ENCODE measurements at regions not wholly inside any gene's neighbourhood (a gene's known extent, or its start where the extent isn't known, plus 50 kb on each side); places are given as distances from the start of the nearest gene placed in this dataset.

DNA sequence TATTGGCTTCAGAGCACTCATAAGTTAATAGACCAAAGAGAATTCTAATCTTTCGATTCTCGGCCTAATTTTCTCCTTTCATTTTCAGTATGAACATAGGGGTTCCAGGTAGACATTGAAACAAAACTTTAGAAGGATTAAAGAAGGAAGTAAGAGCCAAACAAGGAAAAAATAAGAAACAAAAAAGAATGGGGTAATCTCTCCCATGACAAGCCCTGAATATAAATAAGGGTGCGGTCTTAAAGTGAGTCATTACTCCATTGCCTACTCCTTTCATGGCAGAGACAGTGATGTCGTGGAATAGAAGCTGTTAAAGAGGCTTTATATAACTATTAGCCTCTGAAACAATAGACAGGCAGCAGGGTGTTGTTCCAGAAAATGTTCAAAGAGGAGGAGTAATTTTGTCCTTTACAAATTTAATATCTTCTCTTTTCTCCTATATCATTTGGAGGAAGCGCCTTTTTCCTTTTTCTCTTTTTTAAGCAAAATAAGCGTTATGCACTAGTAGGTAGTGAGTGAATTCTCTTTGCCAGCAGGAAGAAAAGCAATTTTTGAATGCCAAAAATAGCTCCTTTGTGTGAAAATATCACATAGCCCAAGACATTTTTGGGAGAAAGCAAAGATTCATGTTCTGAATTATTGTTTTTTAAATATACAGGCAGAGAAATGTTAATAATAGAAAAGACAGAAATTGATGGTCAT is 607.9 kb upstream of the KCNMB2 start:
- DNase-seq = peak; percentile 26

DNA sequence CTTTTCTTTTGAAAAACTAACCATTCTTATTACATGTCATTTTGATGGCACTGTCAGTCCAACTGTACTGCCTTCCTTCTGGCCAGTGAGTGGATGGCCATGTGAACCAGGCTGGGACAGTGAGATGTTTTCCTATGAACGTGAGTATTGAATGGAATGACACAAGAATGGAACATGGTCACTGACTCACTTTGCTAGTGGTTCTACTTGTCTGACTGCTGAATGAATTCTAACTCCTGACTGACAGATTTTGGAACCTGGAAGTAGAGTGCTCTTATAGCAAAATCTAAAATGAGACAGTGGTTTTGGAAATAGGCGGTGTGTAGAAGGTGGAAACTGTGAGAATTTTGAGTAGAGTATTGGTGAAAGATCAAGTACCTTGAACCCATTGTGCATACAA is 606.9 kb upstream of the KCNMB2 start:
- DNase-seq = no peak

DNA sequence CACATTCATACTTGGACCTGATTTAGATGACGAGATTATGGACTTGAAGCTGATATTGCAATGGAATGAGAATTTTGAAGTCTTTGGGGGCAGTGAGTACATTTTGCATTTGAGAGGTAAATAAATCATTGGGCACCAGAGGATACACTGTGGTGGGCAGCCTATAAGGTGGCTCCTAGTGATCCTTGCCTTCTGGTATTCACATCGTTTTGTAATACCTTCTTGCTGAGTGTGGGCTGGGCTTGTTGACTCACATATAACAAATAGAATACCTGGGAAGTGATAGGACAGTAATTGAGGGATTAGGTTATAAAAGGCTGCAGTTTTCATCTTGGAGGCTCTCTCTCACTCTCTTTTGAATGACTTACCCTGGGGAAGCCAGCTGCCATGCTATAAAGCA is 605.5 kb upstream of the KCNMB2 start:
- no peak for DNase-seq

DNA sequence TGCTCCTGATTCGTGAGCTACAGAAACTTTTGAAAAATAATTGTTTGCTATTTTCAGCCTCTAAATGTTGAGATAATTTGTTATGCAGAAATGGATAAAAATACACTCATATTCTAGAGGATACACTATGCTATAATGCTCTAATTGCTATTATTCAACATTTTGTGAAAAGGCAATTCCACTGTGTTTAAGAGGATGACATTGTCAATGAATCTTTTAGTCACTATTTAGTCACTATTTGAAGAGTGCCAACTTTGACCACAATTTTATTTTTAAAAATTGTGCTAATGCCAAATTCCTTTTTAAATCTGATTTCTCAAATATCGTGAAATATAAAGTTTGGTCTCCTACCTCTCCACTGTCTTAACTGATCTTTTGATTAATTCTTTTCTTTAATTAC is 604.9 kb upstream of the KCNMB2 start:
- no peak for DNase-seq

DNA sequence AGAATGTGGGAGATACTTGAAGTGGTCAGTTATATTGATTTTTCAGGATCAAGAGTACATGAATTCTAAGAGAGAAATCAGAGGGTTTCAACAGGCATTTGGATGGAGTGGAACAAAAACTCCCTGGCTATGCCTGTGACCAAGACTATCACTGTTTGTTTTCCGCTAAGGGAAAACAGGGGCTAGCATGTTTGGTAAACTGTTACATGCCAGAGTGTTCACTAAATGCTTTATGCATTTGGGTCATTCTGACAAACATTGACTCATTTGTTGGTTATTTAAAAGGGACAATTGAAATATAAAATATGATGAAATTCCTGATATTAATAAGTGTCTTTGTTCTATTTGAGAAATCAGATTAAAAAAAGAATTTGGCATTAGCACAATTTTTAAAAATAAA is 603.9 kb upstream of the KCNMB2 start:
- no peak for DNase-seq

DNA sequence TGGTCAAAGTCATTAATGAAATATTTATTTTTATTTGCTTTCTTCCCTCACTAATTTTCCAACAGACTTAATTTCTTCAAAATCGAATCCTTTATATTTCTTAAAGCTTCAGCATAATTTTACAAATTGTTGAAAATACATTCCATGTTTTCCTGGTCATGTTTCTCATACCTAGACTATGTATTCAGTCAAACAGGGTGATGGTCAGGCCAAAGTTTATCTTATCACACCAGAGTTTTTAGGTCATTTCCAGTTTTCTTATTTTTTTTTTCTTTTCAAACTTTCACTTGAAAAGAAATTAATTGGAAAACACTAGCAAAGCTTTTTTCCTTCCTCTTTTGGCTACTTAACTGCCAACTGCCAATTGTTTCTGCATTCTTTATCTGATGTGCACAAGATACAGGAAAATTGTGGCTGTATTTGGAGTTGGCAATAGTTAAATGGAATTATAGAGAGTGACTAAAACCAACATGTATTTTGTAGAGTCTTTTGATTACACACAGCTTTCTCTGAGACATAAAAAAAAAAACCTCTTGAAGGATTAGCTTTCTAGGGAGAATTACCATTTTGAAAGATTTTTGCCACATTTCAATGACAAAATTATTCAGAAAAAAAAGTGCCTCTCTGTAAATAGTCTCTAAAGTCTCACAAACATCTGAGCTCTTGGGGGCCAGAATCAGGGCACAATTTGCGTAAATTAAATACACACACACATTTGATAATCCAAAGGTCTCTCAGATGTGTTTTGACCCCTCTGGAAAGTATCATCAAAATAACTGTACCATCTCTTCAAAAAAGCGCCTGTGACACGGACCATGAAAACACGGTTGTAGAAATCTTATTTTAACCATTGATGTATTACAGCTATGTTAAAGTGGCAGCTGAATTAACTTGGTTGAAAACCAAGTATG is 603.2 kb upstream of the KCNMB2 start:
- no peak for DNase-seq

DNA sequence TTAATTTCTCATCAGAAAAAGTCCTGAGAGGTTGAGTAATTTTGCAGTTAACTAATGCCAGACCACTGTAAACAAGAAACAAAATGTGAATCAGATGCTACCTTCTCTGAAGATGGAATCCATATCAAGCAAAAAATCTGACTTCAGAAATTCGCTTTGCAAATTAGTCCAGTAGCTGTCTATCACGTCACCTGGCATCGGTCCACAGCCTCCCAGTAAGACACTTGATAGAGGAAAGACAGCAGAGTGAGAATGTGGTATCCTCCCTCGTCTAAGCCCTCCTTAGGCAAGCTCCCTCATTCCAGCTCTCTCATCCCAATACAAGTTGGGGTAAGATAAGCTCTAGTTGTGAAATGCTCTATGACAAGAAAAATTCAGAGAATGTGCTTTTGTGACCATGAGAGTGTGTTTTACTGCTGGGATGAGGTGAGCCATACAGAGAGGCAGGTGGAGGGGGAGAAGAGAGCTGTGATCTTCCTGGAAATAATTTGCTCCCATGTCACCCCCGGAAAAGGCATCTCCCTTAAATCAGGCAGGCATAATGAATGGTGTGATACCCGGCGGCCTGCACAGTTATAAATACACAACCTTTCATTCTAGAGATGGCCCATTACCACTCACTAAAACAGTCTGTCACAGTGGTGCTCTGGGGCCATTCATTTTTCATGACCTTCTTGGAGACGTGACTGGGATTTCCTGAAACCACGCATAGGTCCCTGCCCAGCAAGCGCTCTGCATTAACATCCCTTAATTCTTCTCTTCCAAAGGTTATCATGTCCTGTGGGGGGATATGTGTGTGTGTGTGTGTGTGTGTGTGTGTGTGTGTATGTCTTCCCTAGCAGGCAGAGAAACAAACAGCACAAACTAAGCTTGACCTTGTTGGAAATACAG is 602.0 kb upstream of the KCNMB2 start:
- DNase-seq = no peak

DNA sequence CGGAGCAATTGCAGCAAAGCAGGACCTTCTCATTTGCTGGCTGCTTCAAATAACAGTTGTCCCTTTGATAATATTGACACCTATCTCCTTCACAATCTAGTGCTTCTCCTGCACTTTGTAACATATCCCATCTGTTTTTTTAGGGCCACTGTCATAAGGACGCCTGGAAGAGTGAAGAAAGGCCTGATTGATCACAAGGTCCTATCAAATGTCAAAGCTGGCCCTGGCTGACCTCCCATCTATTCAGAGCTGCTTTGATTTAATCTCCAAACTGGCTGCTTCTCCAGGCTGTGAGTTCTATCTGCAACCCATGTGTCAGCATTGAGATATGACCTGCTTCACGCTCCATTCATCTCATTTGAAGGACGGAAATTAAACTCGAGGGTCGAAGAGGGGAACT is 601.2 kb upstream of the KCNMB2 start:
- no peak for DNase-seq

DNA sequence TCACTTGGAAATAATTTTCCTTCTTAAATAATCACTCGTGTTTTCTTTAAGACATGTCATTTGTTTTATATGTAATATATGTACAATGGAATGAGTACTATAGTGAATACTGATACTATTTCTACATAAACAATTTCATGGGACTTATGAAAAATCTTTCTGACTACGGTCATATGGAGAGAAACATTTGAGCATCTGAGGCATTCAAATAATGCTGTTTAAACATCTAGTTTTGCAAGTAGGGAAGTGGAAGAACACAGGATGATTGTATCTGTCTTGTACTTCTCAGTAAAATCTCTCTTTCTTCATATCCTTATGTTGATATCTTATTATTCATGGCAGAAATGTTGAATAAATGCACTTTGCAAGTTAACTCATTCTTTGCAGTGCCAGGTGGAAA is 599.5 kb upstream of the KCNMB2 start:
- DNase-seq = no peak

DNA sequence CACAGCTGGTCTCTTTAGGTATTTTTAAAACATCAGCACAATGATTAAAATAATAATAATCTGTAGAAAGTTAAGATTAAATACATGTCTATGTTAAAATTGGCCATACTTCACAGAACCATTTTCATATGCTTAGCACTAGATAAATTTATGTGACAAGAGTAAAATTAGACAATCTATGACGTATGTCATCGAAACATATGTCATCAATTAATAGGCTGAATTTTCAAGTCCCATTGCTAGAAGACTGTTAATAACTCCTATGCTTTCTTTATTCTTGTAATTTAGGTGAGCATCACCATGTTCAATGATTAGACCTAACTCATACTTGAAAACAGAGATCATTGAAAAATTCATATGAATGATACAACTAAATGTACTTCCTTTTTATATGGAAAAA is 593.3 kb upstream of the KCNMB2 start:
- no peak for DNase-seq

DNA sequence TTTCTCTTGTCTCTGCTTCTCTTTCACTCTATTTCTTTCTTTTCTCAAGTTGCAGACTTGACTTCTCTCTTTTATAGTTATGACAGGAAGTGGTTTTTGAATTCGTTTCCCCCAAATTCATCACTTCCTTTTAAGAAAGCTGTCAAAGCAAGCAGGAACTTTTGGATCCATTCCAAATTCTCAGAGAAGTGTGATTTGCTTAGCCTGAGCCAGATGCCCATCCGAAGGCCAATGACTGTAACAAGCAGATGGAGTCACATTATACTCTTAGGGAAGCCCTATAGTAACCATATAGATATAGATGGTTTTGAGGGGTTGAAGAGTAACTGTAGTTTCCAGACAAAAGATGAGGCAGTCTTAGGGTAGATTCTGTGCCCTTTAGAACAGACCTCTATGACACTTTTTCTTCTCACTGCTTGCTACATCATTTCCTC is 592.0 kb upstream of the KCNMB2 start:
- no peak for DNase-seq

DNA sequence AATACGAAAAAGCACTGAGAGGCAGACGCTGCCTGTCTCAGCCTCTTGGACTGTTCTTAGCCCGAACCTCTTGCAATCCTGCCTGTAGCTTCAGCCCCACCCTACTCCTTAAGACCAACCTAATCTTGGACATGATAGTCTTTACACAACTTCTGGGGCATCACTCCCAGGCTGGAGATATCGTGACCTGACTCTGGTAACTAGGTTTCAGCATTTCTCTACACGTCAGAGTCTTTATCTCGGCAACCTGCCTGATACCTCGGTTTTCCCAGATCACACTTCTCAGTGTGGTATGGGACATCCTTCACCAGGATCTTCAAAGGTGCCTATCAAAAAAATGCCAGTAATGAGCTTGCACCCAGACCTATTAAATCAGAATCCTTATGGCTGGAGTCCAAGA is 590.2 kb upstream of the KCNMB2 start:
- no peak for DNase-seq

DNA sequence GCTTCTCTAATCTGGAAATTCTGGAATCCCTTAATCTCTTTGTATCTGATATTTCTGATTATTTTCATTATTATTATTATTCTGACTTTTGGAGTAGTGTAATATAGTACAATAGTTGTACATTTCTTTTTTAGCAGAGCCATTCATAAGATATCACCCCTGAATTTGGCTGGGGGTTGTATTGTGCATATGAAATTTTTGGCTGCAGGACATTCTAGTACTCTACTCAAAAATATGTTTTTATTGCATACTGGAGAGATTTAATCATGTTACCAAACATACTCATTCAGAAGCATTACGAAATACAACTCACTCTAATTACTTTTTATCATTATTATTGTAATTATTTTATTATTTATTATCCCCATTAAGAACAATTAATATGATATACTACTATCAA is 589.7 kb upstream of the KCNMB2 start:
- DNase-seq = no peak

DNA sequence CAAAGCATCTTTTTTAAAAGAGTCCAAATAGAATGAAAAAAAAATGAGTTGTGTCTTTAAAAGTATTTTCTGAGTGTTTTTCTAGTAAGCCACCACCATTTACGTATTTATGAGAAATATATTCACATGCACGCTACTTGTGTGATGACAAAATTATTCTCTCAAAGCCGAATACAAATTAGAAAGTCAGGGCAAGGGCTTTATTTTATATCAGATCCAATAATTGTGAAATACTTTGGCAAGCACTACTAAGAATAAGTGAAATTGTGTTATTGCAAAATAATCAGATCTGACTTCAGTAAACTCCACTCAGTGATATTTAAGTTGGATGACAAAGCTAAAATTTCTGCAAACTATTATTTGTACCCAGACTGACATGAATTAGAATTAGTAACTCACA is 589.3 kb upstream of the KCNMB2 start:
- no peak for DNase-seq

DNA sequence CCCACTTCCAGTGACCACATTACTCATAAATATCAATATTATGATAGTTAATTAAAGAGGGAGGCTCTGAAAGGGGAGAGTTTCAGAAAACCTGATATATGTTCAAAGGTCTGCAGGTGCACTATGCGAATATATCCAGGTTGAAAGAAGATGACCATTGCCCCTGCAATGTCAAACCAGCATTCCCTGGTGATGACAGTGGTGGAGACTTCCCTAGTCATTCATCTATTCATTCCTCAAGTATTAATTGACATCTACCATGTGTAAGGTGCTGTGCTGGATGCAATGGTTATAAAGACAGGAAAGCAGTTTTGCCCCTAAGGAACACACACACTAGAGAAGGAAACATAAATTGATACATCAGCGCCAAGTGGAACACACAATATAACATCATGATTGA is 588.3 kb upstream of the KCNMB2 start:
- no peak for DNase-seq

DNA sequence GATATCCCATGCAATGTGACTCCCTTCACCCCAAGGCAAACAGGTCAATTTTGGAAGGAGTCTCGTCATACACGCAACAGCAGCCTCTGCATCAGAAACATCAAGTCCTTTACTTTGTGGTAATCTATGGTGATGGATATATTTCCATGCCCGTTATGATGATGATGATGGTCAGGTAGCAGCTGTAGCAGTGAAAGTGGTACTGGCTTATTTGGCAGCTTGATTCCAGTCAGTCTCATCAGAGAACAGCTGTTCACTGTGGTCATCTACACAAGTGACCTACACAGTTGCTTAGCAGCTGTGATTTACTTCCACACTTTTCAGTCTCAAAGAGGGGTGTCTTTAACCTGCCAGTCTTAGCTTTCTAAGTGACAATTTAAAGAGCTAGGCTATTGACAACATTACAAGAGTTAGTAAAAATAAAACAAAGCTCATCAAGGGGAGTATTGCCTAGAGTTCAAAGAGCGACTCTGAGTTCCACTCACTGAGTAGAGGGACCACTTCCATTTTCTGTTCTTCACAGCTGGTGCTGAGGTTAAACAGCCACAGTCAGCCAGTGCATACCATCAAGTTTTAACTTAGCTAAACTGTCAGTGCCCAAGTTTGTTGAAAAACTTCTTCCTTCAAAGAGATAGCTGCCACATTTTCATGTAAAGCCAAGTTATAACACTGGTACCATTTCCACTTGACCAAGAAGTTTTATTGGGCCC is 587.4 kb upstream of the KCNMB2 start:
- DNase-seq = no peak

DNA sequence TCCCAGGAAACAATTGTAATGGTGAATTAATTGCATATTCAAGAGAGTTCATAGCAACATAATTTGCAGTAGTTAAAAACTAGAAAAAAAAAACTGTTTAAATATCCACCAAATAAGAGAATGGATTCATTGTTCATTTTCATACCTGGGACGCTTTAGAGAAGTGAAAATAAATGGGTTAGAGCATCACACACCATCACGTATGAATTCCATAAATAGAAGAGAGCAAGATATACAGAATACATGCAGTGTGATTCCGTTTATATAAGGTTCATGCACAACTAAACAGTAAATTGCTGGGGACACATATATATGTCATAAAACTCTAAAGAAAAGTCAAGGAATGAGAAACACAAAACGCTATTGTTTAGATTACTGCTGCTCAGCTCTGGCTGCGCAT is 577.0 kb upstream of the KCNMB2 start:
- no peak for DNase-seq

DNA sequence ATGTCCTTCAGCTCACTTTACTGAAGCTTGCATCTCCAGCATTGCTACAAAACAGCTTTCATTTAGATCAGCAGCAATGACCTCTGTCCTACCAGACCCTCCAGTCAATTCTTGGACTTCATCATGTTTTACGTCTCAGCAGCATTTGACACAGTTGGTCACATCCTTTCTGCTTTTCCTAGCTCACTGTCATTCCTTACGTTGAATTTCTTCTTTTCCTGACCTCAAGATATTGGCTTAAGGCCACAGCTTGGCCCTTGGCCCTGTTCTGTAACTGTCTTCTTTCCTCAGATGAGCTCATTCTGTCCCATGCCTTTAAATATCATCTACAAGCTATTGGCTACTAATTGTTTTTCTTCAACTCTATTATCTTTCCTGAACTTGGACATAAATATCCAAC is 576.2 kb upstream of the KCNMB2 start:
- DNase-seq = no peak

DNA sequence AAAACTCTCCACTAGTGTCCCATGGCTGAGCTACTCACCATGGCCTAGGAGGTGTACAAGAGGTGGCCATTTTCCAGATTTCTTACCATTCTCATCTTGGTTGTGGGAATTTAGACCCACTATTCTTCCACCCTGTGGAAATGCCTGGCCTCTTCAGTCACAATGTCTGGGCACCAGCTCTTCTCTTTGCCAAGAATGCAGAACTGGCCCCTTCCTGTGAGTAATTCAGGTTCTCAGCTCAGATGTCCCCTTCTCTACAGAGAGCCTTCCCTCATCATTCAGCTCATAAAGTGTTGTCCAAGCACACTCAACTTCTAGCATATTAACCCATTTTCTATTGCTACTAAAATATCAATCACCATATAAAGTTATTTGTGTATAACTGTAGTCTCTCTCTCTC is 575.5 kb upstream of the KCNMB2 start:
- DNase-seq = no peak

DNA sequence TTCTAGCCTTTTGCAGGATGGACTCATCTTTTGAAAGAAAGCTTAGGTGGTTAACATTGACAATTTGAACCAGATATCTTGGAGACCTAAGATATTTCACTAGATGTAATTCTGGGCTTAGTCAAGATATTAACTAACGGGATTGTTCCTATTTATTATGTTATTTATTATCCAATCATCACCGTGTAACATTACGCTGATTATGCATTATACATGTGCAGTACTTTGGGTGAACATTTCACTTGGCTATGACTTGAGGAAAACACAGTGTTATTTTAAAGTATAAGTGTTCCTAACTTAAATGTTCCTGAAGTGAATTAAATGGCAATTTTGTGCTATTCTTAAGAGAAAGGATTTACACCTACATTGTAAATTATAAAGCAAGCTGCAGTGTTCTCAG is 574.5 kb upstream of the KCNMB2 start:
- DNase-seq = no peak

DNA sequence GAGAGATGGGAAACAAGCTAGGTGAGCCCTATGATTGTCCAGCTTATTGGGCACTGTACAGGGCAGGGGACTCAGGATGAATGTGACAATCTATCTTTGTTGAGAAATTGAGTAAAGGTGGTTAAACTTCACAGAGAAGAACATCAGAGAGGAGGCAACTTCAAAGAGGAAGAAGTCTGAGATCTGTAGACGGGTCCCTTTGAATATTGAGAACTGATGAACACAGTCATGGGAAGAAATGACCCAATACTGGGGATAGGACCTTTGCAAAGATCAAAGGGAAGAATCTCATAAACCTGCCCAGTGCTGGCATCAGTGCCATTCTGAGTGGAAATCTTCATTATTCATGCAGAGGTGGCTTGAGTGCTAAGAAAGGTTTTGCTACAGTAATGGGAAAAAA is 569.7 kb upstream of the KCNMB2 start:
- DNase-seq = no peak

DNA sequence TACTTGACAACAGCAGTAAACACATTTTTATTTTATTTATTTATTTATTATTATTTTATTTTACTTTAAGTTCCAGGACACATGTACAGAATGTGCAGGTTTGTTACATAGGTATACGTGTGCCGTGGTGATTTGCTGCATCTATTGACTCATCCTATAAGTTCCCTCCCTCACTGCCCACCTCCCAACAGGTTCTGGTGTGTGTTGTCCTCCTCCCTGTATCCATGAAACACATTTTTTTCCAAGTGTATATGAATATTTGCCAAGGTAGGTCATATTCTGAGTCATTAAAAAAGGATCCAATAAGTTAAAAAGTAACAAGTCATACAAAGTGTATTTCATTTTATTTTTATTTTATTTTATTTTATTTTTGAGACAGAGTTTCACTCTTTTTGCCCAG is 567.3 kb upstream of the KCNMB2 start:
- DNase-seq = no peak

All from DMS53 (cell line).